SIG-M5 treated with dmso at 0.1 percent for 504 hours (cell line): ENCODE measurements at regions not wholly inside any gene's neighbourhood (a gene's known extent, or its start where the extent isn't known, plus 50 kb on each side); places are given as distances from the start of the nearest gene placed in this dataset.
"Not testable (repeated sequence)": the region's sequence is repeated elsewhere in the genome, so short reads cannot be mapped to it uniquely, and the experiment has no call there.

ENCODE experiments used
- DNase-seq: peaks from one replicate; lab custom pipeline; 2025; ENCODE audit not compliant: unreplicated experiment; lab: John Stamatoyannopoulos, UW

GRCh38 chr18:54662986-54663385, 71.9 kb downstream of the DYNAP start:
- DNase-seq = no peak

- not testable (repeated sequence) for DNase-seq
Observed at GRCh38 chr18:54669701-54670100, 78.7 kb downstream of the DYNAP start.

GRCh38 chr18:54671291-54671881, 80.3 kb downstream of the DYNAP start:
- DNase-seq = no peak

GRCh38 chr18:54672109-54672508, 81.1 kb downstream of the DYNAP start:
- DNase-seq = no peak

- DNase-seq = no peak
Observed at GRCh38 chr18:54672846-54673475, 81.9 kb downstream of the DYNAP start.

- DNase-seq = no peak
Observed at GRCh38 chr18:54673936-54674335, 82.9 kb downstream of the DYNAP start.

GRCh38 chr18:54675076-54675475, 84.0 kb downstream of the DYNAP start:
- DNase-seq = no peak

- DNase-seq = peak; percentile 14
Observed at GRCh38 chr18:54679318-54680149, 88.5 kb downstream of the DYNAP start.

- DNase-seq = no peak
Observed at GRCh38 chr18:54684784-54685183, 93.7 kb downstream of the DYNAP start.

- DNase-seq = no peak
Observed at GRCh38 chr18:54689319-54689718, 98.3 kb downstream of the DYNAP start.

GRCh38 chr18:54690198-54690597, 99.2 kb downstream of the DYNAP start:
- no peak for DNase-seq

- no peak for DNase-seq
Observed at GRCh38 chr18:54692463-54692862, 101.4 kb downstream of the DYNAP start.

- no peak for DNase-seq
Observed at GRCh38 chr18:54696616-54697293, 105.7 kb downstream of the DYNAP start.

GRCh38 chr18:54700580-54700979, 109.5 kb downstream of the DYNAP start:
- DNase-seq = no peak

GRCh38 chr18:54702686-54703085, 111.6 kb downstream of the DYNAP start:
- no peak for DNase-seq

GRCh38 chr18:54710074-54710899, 118.0 kb upstream of the RAB27B start:
- no peak for DNase-seq

- DNase-seq = no peak
Observed at GRCh38 chr18:54710900-54711281, 117.4 kb upstream of the RAB27B start.

- DNase-seq = no peak
Observed at GRCh38 chr18:54712306-54712705, 116.0 kb upstream of the RAB27B start.

GRCh38 chr18:54712758-54713157, 115.5 kb upstream of the RAB27B start:
- no peak for DNase-seq

- no peak for DNase-seq
Observed at GRCh38 chr18:54713386-54713785, 114.9 kb upstream of the RAB27B start.

- no peak for DNase-seq
Observed at GRCh38 chr18:54714851-54715250, 113.4 kb upstream of the RAB27B start.
